ENCODE measurements at regions not wholly inside any gene's neighbourhood (a gene's known extent, or its start where the extent isn't known, plus 50 kb on each side); places are given as distances from the start of the nearest gene placed in this dataset.
"Not testable (repeated sequence)": the region's sequence is repeated elsewhere in the genome, so short reads cannot be mapped to it uniquely, and the experiment has no call there.

DNA sequence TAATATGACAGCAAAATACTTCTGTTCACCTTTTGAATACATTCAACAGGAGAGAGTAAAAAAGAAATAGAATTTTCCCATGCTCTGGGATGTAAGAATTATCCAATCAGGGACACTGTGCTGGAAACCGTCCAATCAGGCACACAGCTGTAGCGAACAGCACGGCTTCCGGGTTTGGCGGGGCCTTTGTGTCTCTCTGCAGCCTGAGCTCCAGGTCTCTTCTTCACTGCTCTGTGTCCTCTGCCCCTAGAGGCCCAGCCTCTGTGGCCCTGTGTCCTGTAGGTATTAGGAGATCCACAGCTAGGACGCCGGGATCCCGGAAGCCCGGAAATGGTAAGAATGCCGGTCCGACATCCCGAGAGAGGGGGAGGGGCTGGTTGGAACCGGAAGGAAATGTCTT lies 92.7 kb downstream of the ZNF737 start:
- H3K27ac ChIP-seq (ENCODE audit: low read depth, low read length) = no peak overlapping the region
- H3K4me3 ChIP-seq (ENCODE audit: low read length) = no peak overlapping the region
- peaks cover 9% of the 10 kb centered on the region; the same call in 1 of the 2 replicates for H3K9me3 ChIP-seq (ENCODE audit: control insufficient read depth, insufficient read depth, low read length)
- H3K79me2 ChIP-seq (ENCODE audit: control insufficient read depth, low read length) = no peaks in the 10 kb centered on the region
- TF ChIP-seq, protein P1, sequence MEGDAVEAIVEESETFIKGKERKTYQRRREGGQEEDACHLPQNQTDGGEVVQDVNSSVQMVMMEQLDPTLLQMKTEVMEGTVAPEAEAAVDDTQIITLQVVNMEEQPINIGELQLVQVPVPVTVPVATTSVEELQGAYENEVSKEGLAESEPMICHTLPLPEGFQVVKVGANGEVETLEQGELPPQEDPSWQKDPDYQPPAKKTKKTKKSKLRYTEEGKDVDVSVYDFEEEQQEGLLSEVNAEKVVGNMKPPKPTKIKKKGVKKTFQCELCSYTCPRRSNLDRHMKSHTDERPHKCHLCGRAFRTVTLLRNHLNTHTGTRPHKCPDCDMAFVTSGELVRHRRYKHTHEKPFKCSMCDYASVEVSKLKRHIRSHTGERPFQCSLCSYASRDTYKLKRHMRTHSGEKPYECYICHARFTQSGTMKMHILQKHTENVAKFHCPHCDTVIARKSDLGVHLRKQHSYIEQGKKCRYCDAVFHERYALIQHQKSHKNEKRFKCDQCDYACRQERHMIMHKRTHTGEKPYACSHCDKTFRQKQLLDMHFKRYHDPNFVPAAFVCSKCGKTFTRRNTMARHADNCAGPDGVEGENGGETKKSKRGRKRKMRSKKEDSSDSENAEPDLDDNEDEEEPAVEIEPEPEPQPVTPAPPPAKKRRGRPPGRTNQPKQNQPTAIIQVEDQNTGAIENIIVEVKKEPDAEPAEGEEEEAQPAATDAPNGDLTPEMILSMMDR (IDR thresholded peaks at IDR 0.05; ENCODE audit: low read depth, low read length, poor library complexity, severe bottlenecking) = no peak
- no peak for TF ChIP-seq EZH2phosphoT487 (IDR thresholded peaks at IDR 0.05; ENCODE audit: borderline replicate concordance, low read length)
- H3K9me2 ChIP-seq (replicated peaks; ENCODE audit: control insufficient read depth, low read length) = no peaks in the 10 kb centered on the region
- no peaks in the 10 kb centered on the region for H3K27me3 ChIP-seq (ENCODE audit: control insufficient read depth, low read length)
- H3K4me2 ChIP-seq (ENCODE audit: low read length) = no peak overlapping the region
- H4K20me1 ChIP-seq (ENCODE audit: control insufficient read depth, insufficient read depth, low read depth, low read length) = no peaks in the 10 kb centered on the region
- no peaks in the 10 kb centered on the region for H3F3A ChIP-seq (ENCODE audit: control insufficient read depth, insufficient read depth)
- H3K36me3 ChIP-seq (ENCODE audit: control insufficient read depth, low read length) = no peaks in the 10 kb centered on the region
- no peaks in the 10 kb centered on the region for H3K4me1 ChIP-seq (ENCODE audit: control insufficient read depth, low read length)

DNA sequence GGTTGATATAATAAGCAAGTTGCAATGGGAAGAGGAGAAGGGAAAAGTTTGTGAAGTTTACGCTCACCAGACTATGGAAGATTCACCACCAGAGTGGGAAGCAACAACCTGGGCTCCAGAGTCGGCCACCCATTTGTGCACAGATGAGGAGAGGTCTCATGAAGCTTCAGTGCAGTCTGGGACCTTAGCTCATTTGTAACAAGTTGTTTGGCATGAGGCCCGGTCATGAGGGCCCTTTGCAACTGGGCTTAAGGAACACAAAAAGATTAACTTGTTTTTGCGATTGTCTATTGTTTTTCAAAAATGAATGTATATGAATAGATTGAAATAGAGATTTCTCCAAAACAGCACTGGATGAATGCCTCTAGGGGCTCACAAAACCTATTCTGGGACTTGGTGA lies 94.2 kb downstream of the ZNF737 start:
- Histone ChIP-seq H4K20me1 (ENCODE audit: control insufficient read depth, insufficient read depth, low read depth, low read length) (no peaks in the 10 kb centered on the region), H3F3A (ENCODE audit: control insufficient read depth, insufficient read depth) (no peaks in the 10 kb centered on the region), H3K27me3 (ENCODE audit: control insufficient read depth, low read length) (no peaks in the 10 kb centered on the region), H3K27ac (ENCODE audit: low read depth, low read length) (no peak overlapping the region), H3K9me3 (ENCODE audit: control insufficient read depth, insufficient read depth, low read length) (peaks cover 9% of the 10 kb centered on the region; the same call in 1 of the 2 replicates), H3K36me3 (ENCODE audit: control insufficient read depth, low read length) (no peaks in the 10 kb centered on the region), H3K79me2 (ENCODE audit: control insufficient read depth, low read length) (no peaks in the 10 kb centered on the region), H3K4me3 (ENCODE audit: low read length) (no peak overlapping the region), H3K4me1 (ENCODE audit: control insufficient read depth, low read length) (no peaks in the 10 kb centered on the region), H3K9me2 (replicated peaks; ENCODE audit: control insufficient read depth, low read length) (no peaks in the 10 kb centered on the region), H3K4me2 (ENCODE audit: low read length) (no peak overlapping the region)
- TF ChIP-seq EZH2phosphoT487 (IDR thresholded peaks at IDR 0.05; ENCODE audit: borderline replicate concordance, low read length) = no peak
- TF ChIP-seq, protein P1 (IDR thresholded peaks at IDR 0.05; ENCODE audit: low read depth, low read length, poor library complexity, severe bottlenecking) = no peak

DNA sequence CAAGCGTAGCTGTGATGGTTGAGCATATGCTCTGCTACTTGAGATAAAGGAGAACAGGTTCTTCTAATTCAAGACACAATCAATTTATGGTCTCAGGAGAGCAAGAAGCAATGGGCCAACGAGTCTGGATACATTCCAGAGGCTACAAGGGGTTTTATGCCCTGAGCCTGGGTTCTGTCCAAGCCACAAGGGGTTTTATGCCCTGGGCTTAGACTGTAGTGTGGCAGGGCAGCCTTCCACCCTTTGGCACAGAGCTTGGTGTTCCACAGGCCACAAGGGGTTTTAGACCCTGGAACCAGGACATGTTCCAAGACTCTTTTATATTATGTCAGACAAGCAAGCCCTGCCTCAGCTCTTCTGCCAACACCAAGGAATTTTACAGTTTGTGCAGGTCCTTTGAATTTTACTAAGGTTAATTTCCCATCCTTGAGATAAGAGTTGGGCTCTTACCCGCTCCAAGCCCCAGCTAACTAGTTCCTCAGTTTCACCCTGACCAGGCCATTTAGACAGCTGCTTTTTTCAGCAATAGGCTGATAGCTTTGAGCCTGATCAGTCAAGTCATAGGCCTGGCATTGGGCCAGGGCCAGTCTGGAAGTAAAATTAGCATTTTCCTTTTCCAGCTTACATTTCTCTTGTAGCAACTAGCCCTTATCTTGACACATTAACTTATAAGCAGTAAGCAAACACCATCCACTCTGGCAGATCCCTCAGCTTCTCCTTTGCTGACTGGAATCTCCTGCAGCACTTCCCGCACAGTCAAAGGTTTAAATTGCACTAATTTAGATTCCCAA lies 95.0 kb downstream of the ZNF737 start:
- H3K9me2 ChIP-seq (replicated peaks; ENCODE audit: control insufficient read depth, low read length) = no peaks in the 10 kb centered on the region
- TF ChIP-seq EZH2phosphoT487 (IDR thresholded peaks at IDR 0.05; ENCODE audit: borderline replicate concordance, low read length) = no peak
- TF ChIP-seq, protein P1 (IDR thresholded peaks at IDR 0.05; ENCODE audit: low read depth, low read length, poor library complexity, severe bottlenecking) = no peak
- H3K27me3 ChIP-seq (ENCODE audit: control insufficient read depth, low read length) = no peaks in the 10 kb centered on the region
- H3K4me2 ChIP-seq (ENCODE audit: low read length) = no peak overlapping the region
- peaks cover 5% of the 10 kb centered on the region; the same call in 1 of the 2 replicates for H3K9me3 ChIP-seq (ENCODE audit: control insufficient read depth, insufficient read depth, low read length)
- no peaks in the 10 kb centered on the region for H4K20me1 ChIP-seq (ENCODE audit: control insufficient read depth, insufficient read depth, low read depth, low read length)
- H3K4me1 ChIP-seq (ENCODE audit: control insufficient read depth, low read length) = no peaks in the 10 kb centered on the region
- H3K79me2 ChIP-seq (ENCODE audit: control insufficient read depth, low read length) = no peaks in the 10 kb centered on the region
- no peak overlapping the region for H3K27ac ChIP-seq (ENCODE audit: low read depth, low read length)
- H3F3A ChIP-seq (ENCODE audit: control insufficient read depth, insufficient read depth) = no peaks in the 10 kb centered on the region
- no peak overlapping the region for H3K4me3 ChIP-seq (ENCODE audit: low read length)
- H3K36me3 ChIP-seq (ENCODE audit: control insufficient read depth, low read length) = no peaks in the 10 kb centered on the region

DNA sequence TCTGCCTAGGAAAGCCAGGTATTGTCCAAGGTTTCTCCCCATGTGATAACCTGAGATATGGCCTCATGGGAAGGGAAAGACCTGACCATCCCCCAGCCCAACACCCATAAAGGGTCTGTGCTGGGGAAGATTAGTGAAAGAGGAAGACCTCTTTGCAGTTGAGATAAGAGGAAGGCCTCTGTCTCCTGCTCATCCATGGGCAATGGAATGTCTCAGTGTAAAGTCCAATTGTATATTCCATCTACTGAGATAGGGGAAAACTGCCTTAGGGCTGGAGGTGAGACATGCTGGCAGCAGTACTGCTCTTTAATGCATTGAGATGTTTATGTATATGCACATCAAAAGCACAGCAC lies 99.0 kb downstream of the ZNF737 start:
- not testable (repeated sequence) for H3K4me1 ChIP-seq (ENCODE audit: control insufficient read depth, low read length); H3K36me3 ChIP-seq (ENCODE audit: control insufficient read depth, low read length); H3K27ac ChIP-seq (ENCODE audit: low read depth, low read length); H3K9me3 ChIP-seq (ENCODE audit: control insufficient read depth, insufficient read depth, low read length); H4K20me1 ChIP-seq (ENCODE audit: control insufficient read depth, insufficient read depth, low read depth, low read length); H3F3A ChIP-seq (ENCODE audit: control insufficient read depth, insufficient read depth); H3K4me2 ChIP-seq (ENCODE audit: low read length); H3K4me3 ChIP-seq (ENCODE audit: low read length); H3K79me2 ChIP-seq (ENCODE audit: control insufficient read depth, low read length); H3K27me3 ChIP-seq (ENCODE audit: control insufficient read depth, low read length); H3K9me2 ChIP-seq (replicated peaks; ENCODE audit: control insufficient read depth, low read length)

DNA sequence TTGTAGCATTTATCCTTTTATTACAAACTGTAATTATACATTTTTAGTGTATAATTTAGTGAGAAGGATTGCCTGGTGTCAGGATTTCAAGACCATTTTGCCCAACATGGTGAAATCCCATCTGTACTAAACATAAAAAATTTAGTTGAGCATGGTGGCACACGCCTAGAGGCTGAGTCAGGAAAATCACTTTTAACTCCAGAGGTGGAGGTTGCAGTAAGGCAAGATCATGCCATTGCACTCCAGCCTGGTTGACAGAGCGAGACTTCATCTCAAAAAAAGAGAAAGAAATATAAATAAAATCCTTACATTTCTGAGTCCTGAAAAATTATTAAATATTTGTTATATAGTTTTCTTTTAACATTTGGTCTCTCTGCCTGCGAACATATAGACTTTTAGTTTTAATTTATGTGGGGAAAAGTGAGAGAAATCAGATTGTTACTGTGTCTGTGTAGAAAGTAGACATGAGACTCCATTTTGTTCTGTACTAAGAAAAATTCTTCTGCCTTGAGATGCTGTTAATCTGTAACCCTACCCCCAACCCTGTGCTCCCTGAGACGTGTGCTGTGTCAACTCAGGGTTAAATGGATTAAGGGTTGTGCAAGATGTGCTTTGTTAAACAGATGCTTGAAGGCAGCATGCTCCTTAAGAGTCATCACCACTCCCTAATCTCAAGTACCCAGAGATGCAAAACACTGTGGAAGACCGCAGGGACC lies 99.5 kb downstream of the ZNF737 start:
- H3K79me2 ChIP-seq (ENCODE audit: control insufficient read depth, low read length); H3K36me3 ChIP-seq (ENCODE audit: control insufficient read depth, low read length); H3K4me2 ChIP-seq (ENCODE audit: low read length); H3K4me1 ChIP-seq (ENCODE audit: control insufficient read depth, low read length); H3K9me2 ChIP-seq (replicated peaks; ENCODE audit: control insufficient read depth, low read length); H3K27me3 ChIP-seq (ENCODE audit: control insufficient read depth, low read length); H3K27ac ChIP-seq (ENCODE audit: low read depth, low read length); H3K4me3 ChIP-seq (ENCODE audit: low read length); H3K9me3 ChIP-seq (ENCODE audit: control insufficient read depth, insufficient read depth, low read length); H4K20me1 ChIP-seq (ENCODE audit: control insufficient read depth, insufficient read depth, low read depth, low read length); H3F3A ChIP-seq (ENCODE audit: control insufficient read depth, insufficient read depth): not testable (repeated sequence)
